RKO (cell line): ENCODE measurements at regions not wholly inside any gene's neighbourhood (a gene's known extent, or its start where the extent isn't known, plus 50 kb on each side); places are given as distances from the start of the nearest gene placed in this dataset.

Experiments
- DNase-seq: peaks from one replicate; pipeline ENCODE4 v3.0.0-alpha.2; 2016; ENCODE audit warnings: low spot score

- no peak for DNase-seq
Observed at GRCh38 chr7:46989247-46989646, 592.7 kb downstream of the TNS3 start.

GRCh38 chr7:46982928-46983327 lies 599.0 kb downstream of the TNS3 start:
- DNase-seq = no peak

- no peak for DNase-seq
Observed at GRCh38 chr7:46979439-46979838, 602.5 kb downstream of the TNS3 start.

DNA sequence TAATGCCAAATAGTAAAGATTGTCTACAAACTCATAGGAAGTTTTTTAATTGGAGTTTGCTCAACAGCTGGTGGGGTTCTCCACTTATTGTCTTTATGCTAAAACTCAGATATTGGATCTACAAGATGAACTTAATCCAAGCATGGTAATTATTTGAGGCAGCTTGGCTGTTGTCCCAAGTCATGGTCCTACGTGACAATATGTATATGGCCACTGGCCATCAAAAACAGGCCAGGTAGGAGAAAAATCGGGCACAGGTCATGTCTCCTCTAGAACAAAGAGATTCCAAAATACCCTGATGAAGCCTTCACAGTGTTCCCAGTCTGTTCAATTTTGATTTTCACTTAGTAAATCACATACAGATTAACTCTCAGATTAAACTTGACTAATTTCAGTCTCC lies 606.4 kb downstream of the TNS3 start:
- no peak for DNase-seq

DNA sequence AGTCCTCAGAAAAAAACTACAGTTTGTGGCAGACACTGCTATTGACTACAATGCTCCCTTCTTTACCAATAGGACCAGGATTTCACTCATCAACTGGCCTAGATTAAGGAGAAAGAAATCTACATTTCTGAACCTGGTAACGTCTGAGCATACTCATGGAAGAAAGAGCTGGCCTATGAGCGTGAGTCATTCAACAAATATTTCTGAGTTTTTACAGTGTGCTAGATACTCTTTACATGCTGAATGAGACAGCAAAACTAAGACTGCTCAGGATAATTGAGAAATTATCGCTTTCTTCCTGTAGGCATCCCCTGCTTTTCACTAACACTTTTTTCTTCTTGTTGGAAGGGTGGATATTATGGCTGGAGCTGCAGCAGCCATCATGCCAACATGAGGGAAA lies 609.7 kb downstream of the TNS3 start:
- peak; percentile 55 for DNase-seq

GRCh38 chr7:46970476-46970875 lies 611.4 kb downstream of the TNS3 start:
- DNase-seq = no peak

GRCh38 chr7:46970131-46970430 lies 611.8 kb downstream of the TNS3 start:
- DNase-seq = no peak

- no peak for DNase-seq
Observed at GRCh38 chr7:46969303-46970130, 612.4 kb downstream of the TNS3 start.

DNA sequence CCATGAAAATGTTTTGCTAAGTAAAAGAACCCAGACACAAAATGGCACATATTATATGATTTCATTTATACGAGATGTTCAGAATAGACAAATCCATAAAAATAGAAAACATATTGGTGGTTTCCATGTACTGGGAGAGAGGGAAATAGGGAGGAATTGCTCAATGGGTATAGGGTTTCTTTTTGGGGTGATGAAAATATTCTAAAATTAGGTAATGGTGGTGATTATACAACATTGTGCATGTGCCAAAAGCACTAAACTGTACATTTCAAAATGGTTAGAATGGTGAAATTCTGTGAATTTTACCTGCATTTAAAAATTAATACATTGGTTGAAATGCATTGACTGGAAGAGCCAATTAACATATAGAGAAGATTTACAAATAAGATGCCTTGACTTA lies 613.9 kb downstream of the TNS3 start:
- DNase-seq = no peak

DNA sequence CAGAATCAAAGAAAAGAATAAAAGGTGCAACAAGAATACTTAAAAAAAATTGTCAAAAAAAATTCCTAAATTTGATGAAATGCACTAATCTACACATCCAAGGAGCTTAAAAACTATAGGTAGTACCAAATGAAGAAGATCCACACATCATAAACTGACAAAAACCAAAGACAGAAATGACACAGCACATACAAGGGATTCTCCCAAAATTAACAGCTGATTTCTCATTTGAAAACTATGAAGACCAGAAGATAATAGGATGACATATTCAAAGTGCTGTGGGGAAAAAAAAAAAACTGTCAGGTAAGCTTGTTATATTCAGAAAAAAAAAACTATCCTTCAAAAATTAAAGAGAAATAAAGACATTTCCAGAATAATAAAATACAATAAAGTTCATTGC lies 618.2 kb downstream of the TNS3 start:
- DNase-seq = no peak

DNA sequence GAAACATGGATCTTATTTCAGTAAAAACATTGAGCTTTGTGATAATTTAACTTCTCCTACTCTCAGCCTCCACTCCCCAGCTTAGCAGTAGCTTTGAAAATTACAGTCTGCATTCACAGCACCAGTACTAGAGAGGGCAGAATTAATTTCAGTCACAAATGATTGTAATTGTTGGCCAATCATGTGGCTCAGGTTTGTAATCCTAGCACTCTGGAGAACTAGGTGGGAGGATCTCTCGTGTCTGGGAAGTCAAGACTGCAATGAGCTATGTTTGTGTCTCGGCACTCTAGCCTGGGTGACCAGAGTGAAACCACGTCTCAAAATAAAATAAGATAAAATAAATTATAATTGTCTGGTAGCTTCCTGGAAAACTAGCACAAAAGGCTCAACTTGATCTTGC lies 620.9 kb downstream of the TNS3 start:
- no peak for DNase-seq

DNA sequence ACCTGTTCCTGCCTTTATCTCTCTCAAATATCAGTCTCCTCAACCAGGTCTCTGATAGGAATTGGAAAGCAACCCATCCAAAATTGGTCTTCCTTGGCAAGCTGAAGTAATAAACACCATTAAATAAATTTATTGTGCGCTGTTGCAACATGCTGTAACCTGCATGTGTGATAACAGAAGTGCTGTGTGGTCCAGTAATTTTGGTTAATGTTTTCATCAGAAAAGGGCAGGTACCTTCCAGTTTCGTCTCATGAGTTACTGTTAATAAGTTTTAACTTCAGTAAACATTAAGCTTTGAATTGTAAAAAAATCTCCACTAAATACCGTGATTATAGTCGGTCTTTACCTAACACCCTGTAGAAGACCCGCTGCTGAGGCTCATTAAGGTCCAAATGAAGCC lies 624.7 kb downstream of the TNS3 start:
- no peak for DNase-seq

GRCh38 chr7:46955531-46955930 lies 626.4 kb downstream of the TNS3 start:
- DNase-seq = no peak

- no peak for DNase-seq
Observed at GRCh38 chr7:46954181-46954580, 627.7 kb downstream of the TNS3 start.

DNA sequence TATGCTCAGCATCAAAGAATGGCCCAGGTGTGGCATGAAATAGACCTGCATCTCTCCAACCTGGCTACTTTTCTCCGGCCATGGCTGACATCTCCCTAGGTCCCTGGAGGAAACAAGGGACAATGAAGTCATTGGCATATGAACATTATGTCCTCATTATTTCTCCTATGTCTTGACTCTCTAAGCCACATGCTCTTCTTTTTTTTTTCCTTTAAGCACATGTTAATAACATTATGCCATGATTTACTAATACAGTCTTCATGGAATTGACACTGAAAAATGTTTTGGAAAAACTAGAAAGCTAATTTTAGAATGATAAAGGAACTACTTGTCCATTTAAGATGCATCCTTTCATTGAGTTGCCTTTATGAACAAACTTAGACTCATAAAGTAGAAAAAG lies 628.9 kb downstream of the TNS3 start:
- DNase-seq = no peak

GRCh38 chr7:46949270-46949931 lies 632.5 kb downstream of the TNS3 start:
- no peak for DNase-seq

GRCh38 chr7:46948716-46949115 lies 633.2 kb downstream of the TNS3 start:
- DNase-seq = no peak

DNA sequence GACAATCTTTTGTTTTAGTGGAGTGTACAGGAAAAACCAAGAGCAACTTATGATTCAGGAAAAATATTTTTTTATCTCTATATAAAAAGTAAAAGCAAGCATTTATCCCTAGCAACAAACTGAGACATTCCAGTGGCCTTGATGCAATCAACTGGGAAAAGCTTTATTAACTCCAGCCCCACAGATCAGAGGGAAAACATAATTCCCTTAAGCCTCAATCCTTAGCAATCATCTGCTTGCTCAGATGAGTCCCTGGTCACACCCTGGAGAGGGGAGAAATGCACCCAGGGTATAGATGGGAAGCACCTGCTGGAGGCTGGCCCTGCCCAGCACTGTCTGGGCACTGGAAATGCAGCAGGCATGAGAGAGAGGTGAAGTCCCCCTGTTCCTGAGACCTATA lies 636.6 kb downstream of the TNS3 start:
- no peak for DNase-seq

GRCh38 chr7:46943996-46944395 lies 637.9 kb downstream of the TNS3 start:
- DNase-seq = no peak

- DNase-seq = no peak
Observed at GRCh38 chr7:46942574-46942973, 639.3 kb downstream of the TNS3 start.

GRCh38 chr7:46940178-46940577 lies 641.7 kb downstream of the TNS3 start:
- no peak for DNase-seq

DNA sequence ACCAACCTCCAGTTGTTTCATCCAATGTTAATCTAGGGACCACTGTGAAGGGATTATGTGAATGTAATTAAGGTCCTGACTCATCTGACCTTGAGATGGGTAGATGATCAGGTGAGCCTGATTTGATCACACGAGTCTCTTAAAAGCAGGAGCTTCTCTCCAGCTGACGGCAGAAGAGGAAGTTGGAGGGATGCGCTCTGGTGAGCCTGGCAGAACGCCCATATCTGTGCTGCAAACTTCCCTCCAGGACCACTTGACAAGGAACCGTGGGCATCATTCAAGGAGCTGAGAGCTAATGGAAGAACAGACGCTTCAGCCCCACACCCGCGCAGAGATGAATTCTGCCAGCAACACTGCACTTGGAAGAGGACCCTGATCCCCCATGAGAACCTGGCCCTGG lies 642.4 kb downstream of the TNS3 start:
- no peak for DNase-seq

- DNase-seq = no peak
Observed at GRCh38 chr7:46939089-46939488, 642.8 kb downstream of the TNS3 start.

GRCh38 chr7:46937826-46938225 lies 644.1 kb downstream of the TNS3 start:
- no peak for DNase-seq
